PC-3 (cell line): ENCODE measurements at regions not wholly inside any gene's neighbourhood (a gene's known extent, or its start where the extent isn't known, plus 50 kb on each side); places are given as distances from the start of the nearest gene placed in this dataset.
"Not testable (repeated sequence)": the region's sequence is repeated elsewhere in the genome, so short reads cannot be mapped to it uniquely, and the experiment has no call there.

Experiments used
- ATAC-seq: fragments of 200-7000 bp; cut with Tn5 transposase; 2 replicates; pipeline ENCODE4 v1.9.1; 2020; ENCODE audit warnings: mild to moderate bottlenecking, moderate library complexity
- BruUV-seq: library from RNA; stranded (reverse); fragments of 400-500 nt; replicated peaks from 2 replicates; lab custom pipeline; 2021; lab: Mats Ljungman, UMichigan
- CTCF ChIA-PET: fragments of 300-600 bp; sonication (Branson Sonifier 250); formaldehyde crosslinking; loops from one replicate; lab custom pipeline; 2022; ENCODE audit warnings: antibody characterized with exemption; lab: Charles Lee
- POLR2A ChIA-PET: fragments of 300-600 bp; sonication (Branson Sonifier 250); formaldehyde crosslinking; loops from one replicate; lab custom pipeline; 2022; ENCODE audit warnings: antibody characterized with exemption; ENCODE audit not compliant: unreplicated experiment; lab: Charles Lee
- DNase-seq: peaks from one replicate; pipeline ENCODE4 v3.0.0-alpha.2; 2015
- H2AFZ ChIP-seq: fragments of 300-600 bp; sonication (generic); 2 replicates; pipeline ENCODE4 v1.6.0; 2016; ENCODE audit warnings: antibody characterized with exemption, low read length
- H3F3A ChIP-seq: fragments of 300-600 bp; sonication (generic); one replicate; pipeline ENCODE4 v1.6.0; 2017; ENCODE audit warnings: antibody characterized with exemption, low read length, control low read depth, mild to moderate bottlenecking; ENCODE audit not compliant: unreplicated experiment
- H3K27ac ChIP-seq: fragments of 300-600 bp; sonication (generic); 2 replicates; pipeline ENCODE4 v1.5.1; 2016; ENCODE audit warnings: mild to moderate bottlenecking, low read length
- H3K27me3 ChIP-seq: fragments of 300-600 bp; sonication (generic); 2 replicates; pipeline ENCODE4 v1.6.1; 2016; ENCODE audit warnings: low read length, mixed read lengths
- H3K36me3 ChIP-seq: fragments of 300-600 bp; sonication (generic); 2 replicates; pipeline ENCODE4 v1.6.1; 2016; ENCODE audit warnings: low read depth, mixed run types, low read length, mixed read lengths
- H3K4me1 ChIP-seq: fragments of 300-600 bp; sonication (generic); 2 replicates; pipeline ENCODE4 v1.5.1; 2016; ENCODE audit warnings: low read length; ENCODE audit not compliant: insufficient read depth
- H3K4me2 ChIP-seq: fragments of 300-600 bp; sonication (generic); 2 replicates; pipeline ENCODE4 v1.6.0; 2016; ENCODE audit warnings: low read length
- H3K4me3 ChIP-seq: fragments of 300-600 bp; sonication (generic); 2 replicates; pipeline ENCODE4 v1.5.1; 2016; ENCODE audit warnings: mild to moderate bottlenecking, low read length, mixed read lengths
- H3K79me2 ChIP-seq: fragments of 300-600 bp; sonication (generic); 2 replicates; pipeline ENCODE4 v1.6.1; 2017; ENCODE audit warnings: low read length, mixed read lengths
- H3K9ac ChIP-seq: fragments of 300-600 bp; sonication (generic); 2 replicates; pipeline ENCODE4 v1.6.0; 2016; ENCODE audit warnings: mild to moderate bottlenecking, low read length
- H3K9me2 ChIP-seq: fragments of 300-600 bp; sonication (generic); replicated peaks from 2 replicates; pipeline ENCODE4 v1.6.1; 2016; ENCODE audit warnings: mixed run types, low read length, mixed read lengths
- H3K9me3 ChIP-seq: fragments of 300-600 bp; sonication (generic); 2 replicates; pipeline ENCODE4 v1.6.1; 2016; ENCODE audit warnings: low read length, mixed read lengths
- H4K20me1 ChIP-seq: fragments of 300-600 bp; sonication (generic); 2 replicates; pipeline ENCODE4 v1.6.1; 2016; ENCODE audit warnings: low read length, mixed read lengths
- EZH2 ChIP-seq: fragments of 300-600 bp; sonication (generic); IDR thresholded peaks from one replicate; pipeline ENCODE4 v1.6.1; 2017; ENCODE audit warnings: antibody characterized with exemption, mild to moderate bottlenecking, low read length; ENCODE audit not compliant: unreplicated experiment
- EZH2phosphoT487 ChIP-seq: fragments of 300-600 bp; sonication (generic); IDR thresholded peaks from 2 replicates; pipeline ENCODE4 v1.6.1; 2018; ENCODE audit warnings: mild to moderate bottlenecking, antibody characterized with exemption, low read length, borderline replicate concordance
- intact Hi-C: fragments of 100-400 bp; cut with micrococcal nuclease; formaldehyde crosslinking; loops from 2 replicates; pipeline ENCODE4 v1.9.0; 2023
- TF ChIP-seq, protein P1 (sequence below): fragments of 300-600 bp; sonication (generic); conservative IDR thresholded peaks from 2 replicates; pipeline ENCODE4 v1.5.1; 2017; ENCODE audit warnings: antibody characterized with exemption, low read depth, mild to moderate bottlenecking, low read length

DNA sequence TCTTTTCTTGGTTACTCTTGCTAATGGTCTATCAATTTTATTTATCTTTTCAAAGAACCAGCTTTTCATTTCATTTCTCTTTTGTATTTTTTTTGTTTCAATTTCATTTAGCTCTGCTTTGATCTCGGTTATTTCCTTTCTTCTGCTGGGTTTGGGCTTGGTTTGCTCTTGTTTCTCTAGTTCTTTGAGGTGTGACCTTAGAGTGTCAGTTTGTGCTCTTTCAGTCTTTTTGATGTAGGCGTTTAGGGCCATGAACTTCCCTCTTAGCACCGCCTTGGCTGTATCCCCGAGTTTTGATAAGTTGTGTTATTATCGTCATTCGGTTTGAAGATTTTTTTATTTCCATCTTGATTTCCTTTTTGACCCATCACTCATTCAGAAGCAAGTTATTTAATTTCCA is 265.5 kb downstream of the VAPA start:
- intact Hi-C loops, H3F3A ChIP-seq, BruUV-seq, H3K79me2 ChIP-seq, H3K4me1 ChIP-seq, DNase-seq, H3K4me2 ChIP-seq, CTCF ChIA-PET, POLR2A ChIA-PET, H3K27me3 ChIP-seq, H4K20me1 ChIP-seq, H3K4me3 ChIP-seq, H3K36me3 ChIP-seq, H3K27ac ChIP-seq, H3K9ac ChIP-seq, ATAC-seq, H2AFZ ChIP-seq, H3K9me3 ChIP-seq, H3K9me2 ChIP-seq: not testable (repeated sequence)

DNA sequence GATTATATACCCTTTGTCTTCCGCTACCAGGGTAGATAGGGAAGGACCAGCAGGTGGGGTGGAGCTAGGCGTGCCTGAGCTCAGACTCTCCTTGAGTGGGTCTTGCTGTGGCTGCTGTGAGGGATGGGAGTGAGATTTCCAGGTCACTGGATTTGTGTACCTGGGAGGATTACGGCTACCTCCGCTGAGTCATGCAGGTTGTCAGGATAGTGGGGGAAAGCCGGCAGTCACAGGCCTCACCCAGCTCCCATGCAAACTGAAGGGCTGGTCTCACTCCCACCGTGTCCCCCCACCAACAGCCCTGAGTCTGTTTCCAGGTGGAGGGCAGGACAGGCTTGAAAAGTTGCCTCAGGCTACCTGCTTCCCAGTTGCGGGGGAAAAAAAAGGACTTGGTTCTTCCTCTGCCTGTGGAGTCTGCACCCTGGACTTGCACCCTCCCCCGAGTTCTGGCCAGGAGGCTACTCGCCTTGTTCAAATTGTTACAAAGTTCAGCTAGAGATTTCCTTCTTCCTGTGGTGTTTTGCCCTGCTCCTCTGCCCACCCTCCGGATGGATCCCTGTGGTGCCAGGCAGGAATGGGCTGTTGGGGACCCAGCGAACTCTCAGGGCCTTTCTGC is 268.3 kb downstream of the VAPA start:
- no TSS peak for BruUV-seq
- Histone ChIP-seq H3F3A (no peaks in the 10 kb centered on the region), H3K4me2 (peak overlapping the region; percentile 33; the same call in 1 of the 2 replicates), H3K27me3 (no peaks in the 10 kb centered on the region), H3K9ac (peak overlapping the region; percentile 2; the same call in 1 of the 2 replicates), H3K4me3 (no peak overlapping the region), H4K20me1 (no peaks in the 10 kb centered on the region), H3K27ac (peak overlapping the region; percentile 56), H3K4me1 (0 out of 2 replicates have a peak, but pooled peaks cover 6% of the 10 kb centered on the region), H2AFZ (peak overlapping the region; percentile 42), H3K9me3 (no peaks in the 10 kb centered on the region), H3K9me2 (no peaks in the 10 kb centered on the region), H3K36me3 (no peaks in the 10 kb centered on the region), H3K79me2 (no peaks in the 10 kb centered on the region)
- intact Hi-C loops, result no loop called here
- TF ChIP-seq EZH2, result no peak
- TF ChIP-seq EZH2phosphoT487, result no peak
- TF ChIP-seq, protein P1, sequence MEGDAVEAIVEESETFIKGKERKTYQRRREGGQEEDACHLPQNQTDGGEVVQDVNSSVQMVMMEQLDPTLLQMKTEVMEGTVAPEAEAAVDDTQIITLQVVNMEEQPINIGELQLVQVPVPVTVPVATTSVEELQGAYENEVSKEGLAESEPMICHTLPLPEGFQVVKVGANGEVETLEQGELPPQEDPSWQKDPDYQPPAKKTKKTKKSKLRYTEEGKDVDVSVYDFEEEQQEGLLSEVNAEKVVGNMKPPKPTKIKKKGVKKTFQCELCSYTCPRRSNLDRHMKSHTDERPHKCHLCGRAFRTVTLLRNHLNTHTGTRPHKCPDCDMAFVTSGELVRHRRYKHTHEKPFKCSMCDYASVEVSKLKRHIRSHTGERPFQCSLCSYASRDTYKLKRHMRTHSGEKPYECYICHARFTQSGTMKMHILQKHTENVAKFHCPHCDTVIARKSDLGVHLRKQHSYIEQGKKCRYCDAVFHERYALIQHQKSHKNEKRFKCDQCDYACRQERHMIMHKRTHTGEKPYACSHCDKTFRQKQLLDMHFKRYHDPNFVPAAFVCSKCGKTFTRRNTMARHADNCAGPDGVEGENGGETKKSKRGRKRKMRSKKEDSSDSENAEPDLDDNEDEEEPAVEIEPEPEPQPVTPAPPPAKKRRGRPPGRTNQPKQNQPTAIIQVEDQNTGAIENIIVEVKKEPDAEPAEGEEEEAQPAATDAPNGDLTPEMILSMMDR, result no peak
- ATAC-seq, result no peak
- ChIA-PET CTCF (no interaction called here), POLR2A (no interaction called here)
- DNase-seq, result peak; percentile 48

DNA sequence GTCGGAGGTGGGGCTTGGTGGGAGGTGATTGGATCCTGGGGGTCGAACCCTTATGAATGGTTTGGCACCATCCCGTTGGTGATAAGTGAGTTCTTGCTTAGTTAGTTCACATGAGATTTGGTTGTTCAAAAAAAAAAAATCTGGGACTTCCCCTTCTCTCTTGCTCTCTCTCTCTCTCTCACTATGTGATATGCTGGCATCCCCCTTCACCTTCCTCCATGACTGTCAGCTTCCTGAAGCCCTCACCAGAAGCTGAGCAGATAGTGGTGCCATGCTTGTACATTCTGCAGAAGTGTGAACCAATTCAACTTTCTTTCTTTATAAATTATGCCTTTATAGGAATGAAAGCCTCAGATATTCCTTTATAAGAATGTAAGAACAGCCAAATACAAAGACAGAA is 269.7 kb upstream of the APCDD1 start:
- H3K9ac ChIP-seq, result no peak overlapping the region
- no TSS peak for BruUV-seq
- H3K27ac ChIP-seq, result no peak overlapping the region
- no peaks in the 10 kb centered on the region for H3F3A ChIP-seq
- TF ChIP-seq EZH2 (no peak), EZH2phosphoT487 (no peak)
- TF ChIP-seq, protein P1, result no peak
- intact Hi-C loops, result no loop called here
- ATAC-seq (no peak), DNase-seq (no peak)
- H3K36me3 ChIP-seq, result no peaks in the 10 kb centered on the region
- no peak overlapping the region for H2AFZ ChIP-seq
- ChIA-PET CTCF (no interaction called here), POLR2A (no interaction called here)
- no peaks in the 10 kb centered on the region for H3K9me3 ChIP-seq
- no peaks in the 10 kb centered on the region for H4K20me1 ChIP-seq
- no peaks in the 10 kb centered on the region for H3K79me2 ChIP-seq
- H3K27me3 ChIP-seq, result peaks cover 7% of the 10 kb centered on the region; the same call in 1 of the 2 replicates
- H3K4me2 ChIP-seq, result no peak overlapping the region
- H3K4me3 ChIP-seq, result no peak overlapping the region
- H3K4me1 ChIP-seq, result 0 out of 2 replicates have a peak, but pooled peaks cover 6% of the 10 kb centered on the region
- no peaks in the 10 kb centered on the region for H3K9me2 ChIP-seq
